ENCODE measurements at regions not wholly inside any gene's neighbourhood (a gene's known extent, or its start where the extent isn't known, plus 50 kb on each side); places are given as distances from the start of the nearest gene placed in this dataset.

GRCh38 chr21:32134441-32135130 lies 144.3 kb downstream of the MIS18A start:
- no peak overlapping the region for H3K4me3 ChIP-seq (ENCODE audit: control insufficient read depth in 2 of 3, extremely low read depth in 1 of 3, insufficient read depth in 2 of 3, low read depth in 1 of 3, low read length in 3 of 3)
- no peaks in the 10 kb centered on the region for H3K79me2 ChIP-seq (ENCODE audit: control insufficient read depth, insufficient read depth, low read length)
- H3K9me1 ChIP-seq (ENCODE audit: control insufficient read depth, extremely low read depth, insufficient read depth, low read length) = no peaks in the 10 kb centered on the region
- no peaks in the 10 kb centered on the region for H4K20me1 ChIP-seq (ENCODE audit: control insufficient read depth, extremely low read depth, insufficient read depth, low read length)
- no peaks in the 10 kb centered on the region for H3K36me3 ChIP-seq (ENCODE audit: control insufficient read depth in 2 of 2, extremely low read depth in 1 of 2, insufficient read depth in 2 of 2, low read length in 2 of 2)
- FAIRE-seq = no peak
- DNase-seq (ENCODE audit: low read depth, low spot score) = no peak
- no peak overlapping the region for H2AFZ ChIP-seq (ENCODE audit: control insufficient read depth, low read length)
- no peaks in the 10 kb centered on the region for H3K4me1 ChIP-seq (ENCODE audit: control insufficient read depth, extremely low read depth, insufficient read depth, low read length)
- no peak overlapping the region for H3K9ac ChIP-seq (ENCODE audit: control insufficient read depth, extremely low read depth, insufficient read depth, low read length)
- no peaks in the 10 kb centered on the region for H3K27me3 ChIP-seq (ENCODE audit: control insufficient read depth, extremely low read depth, insufficient read depth, low read length)
- peaks cover 4% of the 10 kb centered on the region for H3K9me3 ChIP-seq (ENCODE audit: control insufficient read depth, low read depth, low read length)
- dilution Hi-C loops (cut with MboI; ENCODE audit: extremely low pct_ligation_motif_present, low sequenced_read_pairs) = no loop called here
- H3K4me2 ChIP-seq (ENCODE audit: control insufficient read depth, extremely low read depth, insufficient read depth, low read depth, low read length) = no peak overlapping the region
- no peak overlapping the region for H3K27ac ChIP-seq (ENCODE audit: control insufficient read depth, insufficient read depth, low read length)
- no peak for TF ChIP-seq EZH2 (IDR thresholded peaks at IDR 0.05; ENCODE audit: low read length)
- TF ChIP-seq, protein P1, sequence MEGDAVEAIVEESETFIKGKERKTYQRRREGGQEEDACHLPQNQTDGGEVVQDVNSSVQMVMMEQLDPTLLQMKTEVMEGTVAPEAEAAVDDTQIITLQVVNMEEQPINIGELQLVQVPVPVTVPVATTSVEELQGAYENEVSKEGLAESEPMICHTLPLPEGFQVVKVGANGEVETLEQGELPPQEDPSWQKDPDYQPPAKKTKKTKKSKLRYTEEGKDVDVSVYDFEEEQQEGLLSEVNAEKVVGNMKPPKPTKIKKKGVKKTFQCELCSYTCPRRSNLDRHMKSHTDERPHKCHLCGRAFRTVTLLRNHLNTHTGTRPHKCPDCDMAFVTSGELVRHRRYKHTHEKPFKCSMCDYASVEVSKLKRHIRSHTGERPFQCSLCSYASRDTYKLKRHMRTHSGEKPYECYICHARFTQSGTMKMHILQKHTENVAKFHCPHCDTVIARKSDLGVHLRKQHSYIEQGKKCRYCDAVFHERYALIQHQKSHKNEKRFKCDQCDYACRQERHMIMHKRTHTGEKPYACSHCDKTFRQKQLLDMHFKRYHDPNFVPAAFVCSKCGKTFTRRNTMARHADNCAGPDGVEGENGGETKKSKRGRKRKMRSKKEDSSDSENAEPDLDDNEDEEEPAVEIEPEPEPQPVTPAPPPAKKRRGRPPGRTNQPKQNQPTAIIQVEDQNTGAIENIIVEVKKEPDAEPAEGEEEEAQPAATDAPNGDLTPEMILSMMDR (optimal IDR thresholded peaks at IDR 0.05 in 1 of 3, IDR thresholded peaks at IDR 0.05 in 1 of 3, conservative IDR thresholded peaks at IDR 0.05 in 1 of 3; ENCODE audit: extremely low read depth in 1 of 3, insufficient read depth in 2 of 3, low read length in 3 of 3) = no peak

DNA sequence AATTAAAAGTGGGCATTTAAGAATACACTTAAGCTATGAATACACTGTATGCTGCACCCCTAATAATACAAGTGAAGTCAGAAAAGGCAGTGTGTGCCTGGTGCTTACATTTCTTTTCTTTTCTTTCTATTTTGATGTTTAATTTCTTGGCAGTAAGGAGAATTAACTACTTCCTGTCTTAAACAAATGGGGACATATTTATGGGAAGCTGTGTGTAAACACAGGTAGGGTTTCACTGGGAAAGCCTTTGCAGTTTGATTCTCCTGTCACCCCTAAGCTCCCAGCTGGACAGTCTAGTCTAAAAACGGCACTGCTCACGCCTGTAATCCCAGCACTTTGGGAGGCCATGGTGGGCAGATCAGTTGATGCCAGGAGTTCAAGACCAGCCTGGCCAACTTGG lies 146.0 kb downstream of the MIS18A start:
- dilution Hi-C loops (cut with MboI; ENCODE audit: extremely low pct_ligation_motif_present, low sequenced_read_pairs) = no loop called here
- FAIRE-seq = no peak
- Histone ChIP-seq H3K9ac (ENCODE audit: control insufficient read depth, extremely low read depth, insufficient read depth, low read length) (no peak overlapping the region), H3K4me1 (ENCODE audit: control insufficient read depth, extremely low read depth, insufficient read depth, low read length) (no peaks in the 10 kb centered on the region), H3K27ac (ENCODE audit: control insufficient read depth, insufficient read depth, low read length) (no peak overlapping the region), H3K36me3 (ENCODE audit: control insufficient read depth in 2 of 2, extremely low read depth in 1 of 2, insufficient read depth in 2 of 2, low read length in 2 of 2) (no peaks in the 10 kb centered on the region), H3K4me2 (ENCODE audit: control insufficient read depth, extremely low read depth, insufficient read depth, low read depth, low read length) (no peak overlapping the region), H3K79me2 (ENCODE audit: control insufficient read depth, insufficient read depth, low read length) (no peaks in the 10 kb centered on the region), H3K27me3 (ENCODE audit: control insufficient read depth, extremely low read depth, insufficient read depth, low read length) (no peaks in the 10 kb centered on the region), H3K4me3 (ENCODE audit: control insufficient read depth in 2 of 3, extremely low read depth in 1 of 3, insufficient read depth in 2 of 3, low read depth in 1 of 3, low read length in 3 of 3) (no peak overlapping the region), H3K9me1 (ENCODE audit: control insufficient read depth, extremely low read depth, insufficient read depth, low read length) (no peaks in the 10 kb centered on the region), H3K9me3 (ENCODE audit: control insufficient read depth, low read depth, low read length) (peaks cover 4% of the 10 kb centered on the region), H4K20me1 (ENCODE audit: control insufficient read depth, extremely low read depth, insufficient read depth, low read length) (no peaks in the 10 kb centered on the region), H2AFZ (ENCODE audit: control insufficient read depth, low read length) (no peak overlapping the region)
- TF ChIP-seq EZH2 (IDR thresholded peaks at IDR 0.05; ENCODE audit: low read length) = no peak
- TF ChIP-seq, protein P1 (optimal IDR thresholded peaks at IDR 0.05 in 1 of 3, IDR thresholded peaks at IDR 0.05 in 1 of 3, conservative IDR thresholded peaks at IDR 0.05 in 1 of 3; ENCODE audit: extremely low read depth in 1 of 3, insufficient read depth in 2 of 3, low read length in 3 of 3) = no peak
- DNase-seq (ENCODE audit: low read depth, low spot score) = no peak

All from keratinocyte (primary cell).